ENCODE measurements at regions not wholly inside any gene's neighbourhood (a gene's known extent, or its start where the extent isn't known, plus 50 kb on each side); places are given as distances from the start of the nearest gene placed in this dataset.

DNA sequence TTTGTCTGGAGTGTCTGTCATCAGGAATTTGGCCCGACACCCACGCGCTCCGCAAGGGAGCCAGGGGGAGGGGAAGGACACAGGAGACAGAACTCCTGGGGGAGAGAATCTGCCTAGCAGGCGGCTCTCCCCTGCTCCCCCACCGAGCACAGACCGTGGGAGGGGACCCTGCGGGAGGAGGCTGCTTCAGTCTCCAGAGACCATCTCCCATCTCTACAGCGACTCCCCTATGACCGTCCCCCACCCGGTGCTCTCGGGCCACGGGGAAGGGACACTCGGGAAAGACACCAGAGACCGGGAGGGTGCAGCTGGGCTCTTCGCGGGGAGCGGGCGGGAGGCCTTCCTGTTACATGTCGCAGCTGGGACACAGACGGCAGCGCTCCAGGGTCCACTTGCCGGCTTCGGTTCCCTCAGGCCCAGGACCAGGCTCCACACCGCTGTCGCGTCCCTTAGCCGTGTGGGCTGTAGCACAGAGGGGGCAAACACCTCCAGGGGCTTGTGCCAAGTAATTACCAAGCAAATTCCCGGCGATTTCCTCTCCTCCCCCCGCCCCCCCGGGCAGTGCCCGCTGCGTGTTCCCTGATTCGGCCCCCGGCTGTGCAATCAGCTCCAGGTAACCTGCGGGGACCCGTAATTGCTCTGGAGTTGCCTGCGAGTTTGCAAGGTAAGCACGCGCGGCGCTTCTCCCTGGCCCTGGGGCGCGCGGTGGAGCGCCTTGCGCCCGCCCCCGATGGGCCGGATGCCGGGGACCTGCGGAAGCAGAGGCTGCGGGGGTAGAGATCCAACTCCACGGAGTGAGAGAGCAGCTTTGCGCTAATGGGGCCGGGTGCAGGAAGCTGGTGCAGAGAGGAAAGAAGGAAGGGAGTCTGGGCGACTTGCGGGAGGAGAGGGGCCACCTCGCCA, 155.1 kb upstream of the CADM1 start:
- no peak overlapping the region for H3K4me3 ChIP-seq (ENCODE audit: low read depth, low read length)

DNA sequence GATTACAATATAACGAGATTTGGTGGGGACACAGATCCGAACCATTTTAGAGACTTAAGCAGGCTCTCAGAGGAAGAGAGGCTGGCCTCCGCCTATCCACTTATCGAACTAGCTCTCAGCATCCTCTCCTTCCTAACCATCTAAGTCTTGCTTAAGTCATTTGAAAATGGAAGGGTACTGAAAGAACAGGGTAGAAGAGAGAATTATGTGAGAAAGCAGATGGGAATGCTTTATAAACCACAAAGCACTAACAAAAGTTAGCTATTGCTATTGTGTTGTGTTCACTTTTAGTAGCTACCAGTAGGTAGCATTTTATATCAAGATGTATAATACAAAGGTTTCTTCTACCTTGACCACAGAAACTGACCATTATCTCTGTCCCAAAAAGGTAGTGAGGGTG, 153.4 kb upstream of the CADM1 start:
- TF ChIP-seq, protein P1, sequence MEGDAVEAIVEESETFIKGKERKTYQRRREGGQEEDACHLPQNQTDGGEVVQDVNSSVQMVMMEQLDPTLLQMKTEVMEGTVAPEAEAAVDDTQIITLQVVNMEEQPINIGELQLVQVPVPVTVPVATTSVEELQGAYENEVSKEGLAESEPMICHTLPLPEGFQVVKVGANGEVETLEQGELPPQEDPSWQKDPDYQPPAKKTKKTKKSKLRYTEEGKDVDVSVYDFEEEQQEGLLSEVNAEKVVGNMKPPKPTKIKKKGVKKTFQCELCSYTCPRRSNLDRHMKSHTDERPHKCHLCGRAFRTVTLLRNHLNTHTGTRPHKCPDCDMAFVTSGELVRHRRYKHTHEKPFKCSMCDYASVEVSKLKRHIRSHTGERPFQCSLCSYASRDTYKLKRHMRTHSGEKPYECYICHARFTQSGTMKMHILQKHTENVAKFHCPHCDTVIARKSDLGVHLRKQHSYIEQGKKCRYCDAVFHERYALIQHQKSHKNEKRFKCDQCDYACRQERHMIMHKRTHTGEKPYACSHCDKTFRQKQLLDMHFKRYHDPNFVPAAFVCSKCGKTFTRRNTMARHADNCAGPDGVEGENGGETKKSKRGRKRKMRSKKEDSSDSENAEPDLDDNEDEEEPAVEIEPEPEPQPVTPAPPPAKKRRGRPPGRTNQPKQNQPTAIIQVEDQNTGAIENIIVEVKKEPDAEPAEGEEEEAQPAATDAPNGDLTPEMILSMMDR (IDR thresholded peaks at IDR 0.05; ENCODE audit: borderline replicate concordance, insufficient read depth, low read depth, low read length): no peak
- H3K4me3 ChIP-seq (ENCODE audit: low read depth, low read length): no peak overlapping the region

More for the DNA sequence above, 155.1 kb upstream of the CADM1 start:
- TF ChIP-seq, protein P1 (IDR thresholded peaks at IDR 0.05; ENCODE audit: borderline replicate concordance, insufficient read depth, low read depth, low read length): no peak

GRCh38 chr11:115656669-115657068, 152.5 kb upstream of the CADM1 start:
- TF ChIP-seq, protein P1 (IDR thresholded peaks at IDR 0.05; ENCODE audit: borderline replicate concordance, insufficient read depth, low read depth, low read length): no peak
- H3K4me3 ChIP-seq (ENCODE audit: low read depth, low read length): no peak overlapping the region

GRCh38 chr11:115656041-115656440, 151.8 kb upstream of the CADM1 start:
- TF ChIP-seq, protein P1 (IDR thresholded peaks at IDR 0.05; ENCODE audit: borderline replicate concordance, insufficient read depth, low read depth, low read length): no peak
- H3K4me3 ChIP-seq (ENCODE audit: low read depth, low read length): no peak overlapping the region

DNA sequence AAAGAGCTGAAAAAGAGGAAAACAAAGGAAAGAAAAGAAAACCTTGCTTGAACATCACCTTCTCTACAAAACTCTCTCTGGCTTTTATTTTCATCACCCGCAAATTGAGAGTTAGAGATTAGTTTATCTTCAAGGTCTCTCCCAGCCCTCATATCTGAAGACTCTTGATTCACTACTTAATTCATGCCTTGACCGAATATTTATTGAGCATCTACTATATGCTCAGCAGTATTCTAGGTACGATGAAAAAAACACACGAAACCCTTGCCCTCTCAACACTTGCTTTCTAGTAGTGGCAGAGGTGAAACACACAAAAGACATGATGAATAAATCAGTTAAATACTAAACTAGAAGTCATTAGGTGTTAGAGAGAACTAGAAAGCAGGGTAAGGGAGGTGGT, 150.6 kb upstream of the CADM1 start:
- no peak overlapping the region for H3K4me3 ChIP-seq (ENCODE audit: low read depth, low read length)
- TF ChIP-seq, protein P1 (IDR thresholded peaks at IDR 0.05; ENCODE audit: borderline replicate concordance, insufficient read depth, low read depth, low read length): no peak

- TF ChIP-seq, protein P1 (IDR thresholded peaks at IDR 0.05; ENCODE audit: borderline replicate concordance, insufficient read depth, low read depth, low read length): no peak
These were observed 149.7 kb upstream of the CADM1 start for GRCh38 chr11:115653926-115654325.

GRCh38 chr11:115653076-115653475, 148.9 kb upstream of the CADM1 start:
- no peak overlapping the region for H3K4me3 ChIP-seq (ENCODE audit: low read depth, low read length)
- TF ChIP-seq, protein P1 (IDR thresholded peaks at IDR 0.05; ENCODE audit: borderline replicate concordance, insufficient read depth, low read depth, low read length): no peak

More at GRCh38 chr11:115653926-115654325, 149.7 kb upstream of the CADM1 start:
- no peak overlapping the region for H3K4me3 ChIP-seq (ENCODE audit: low read depth, low read length)

Measured in GM12875 (cell line).